WTC11 (cell line): ENCODE measurements at regions not wholly inside any gene's neighbourhood (a gene's known extent, or its start where the extent isn't known, plus 50 kb on each side); places are given as distances from the start of the nearest gene placed in this dataset.

Source experiments
- ATAC-seq: fragments of 200-7000 bp; cut with Tn5 transposase; 2 replicates; pipeline ENCODE4 v1.10.0; 2021; ENCODE audit warnings: mild to moderate bottlenecking, moderate library complexity
- CTCF ChIA-PET: fragments of 300-600 bp; sonication (Branson Sonifier 250); formaldehyde crosslinking; loops from one replicate; lab custom pipeline; 2021; ENCODE audit warnings: antibody characterized with exemption; lab: Charles Lee
- POLR2A ChIA-PET: fragments of 350-600 bp; sonication (Branson Sonifier 250); formaldehyde crosslinking; loops from one replicate; lab custom pipeline; 2021; ENCODE audit warnings: antibody characterized with exemption; lab: Charles Lee
- DNase-seq: peaks from one replicate; pipeline ENCODE4 v3.0.0; 2021; ENCODE audit warnings: low spot score
- H3K27ac Mint-ChIP-seq: 2 replicates; pipeline ENCODE4 v1.8.0; 2021; ENCODE audit warnings: mixed read lengths
- H3K27me3 Mint-ChIP-seq: 2 replicates; pipeline ENCODE4 v1.8.0; 2021; ENCODE audit warnings: low read depth, mild to moderate bottlenecking, moderate library complexity, mixed read lengths
- H3K36me3 Mint-ChIP-seq: 2 replicates; pipeline ENCODE4 v1.8.0; 2021; ENCODE audit warnings: mixed read lengths
- H3K4me1 Mint-ChIP-seq: 2 replicates; pipeline ENCODE4 v1.8.0; 2022; ENCODE audit warnings: mixed read lengths
- H3K4me3 Mint-ChIP-seq: 2 replicates; pipeline ENCODE4 v1.8.0; 2021; ENCODE audit warnings: mild to moderate bottlenecking, moderate library complexity, mixed read lengths
- H3K9me3 Mint-ChIP-seq: 2 replicates; pipeline ENCODE4 v1.8.0; 2021; ENCODE audit warnings: mixed read lengths
- AR ChIP-seq: fragments of 250-450 bp; sonication (Bioruptor Pico); IDR thresholded peaks from 2 replicates; pipeline ENCODE4 v1.9.0; 2021; ENCODE audit warnings: mild to moderate bottlenecking
- ATF6 ChIP-seq: sonication (generic); formaldehyde crosslinking; IDR thresholded peaks from 2 replicates; pipeline ENCODE4 v1.8.1; 2023; ENCODE audit warnings: mild to moderate bottlenecking, missing genetic modification reagents
- CBFB ChIP-seq: sonication (generic); formaldehyde crosslinking; IDR thresholded peaks from 2 replicates; pipeline ENCODE4 v1.8.1; 2022; ENCODE audit warnings: mild to moderate bottlenecking, low read depth, missing genetic modification reagents
- EMX1 ChIP-seq: fragments of 250-450 bp; sonication (Bioruptor Pico); IDR thresholded peaks from 2 replicates; pipeline ENCODE4 v1.8.0; 2021; ENCODE audit warnings: mild to moderate bottlenecking
- FOXK1 ChIP-seq: sonication (generic); formaldehyde crosslinking; IDR thresholded peaks from 2 replicates; pipeline ENCODE4 v1.8.0; 2022; ENCODE audit warnings: mild to moderate bottlenecking, moderate library complexity, missing genetic modification reagents
- FOXP1 ChIP-seq: sonication (generic); formaldehyde crosslinking; IDR thresholded peaks from 2 replicates; pipeline ENCODE4 v1.8.0; 2022; ENCODE audit warnings: missing genetic modification reagents, mild to moderate bottlenecking, moderate library complexity, borderline replicate concordance
- IRF2 ChIP-seq: sonication (generic); formaldehyde crosslinking; IDR thresholded peaks from 2 replicates; pipeline ENCODE4 v1.8.0; 2022; ENCODE audit warnings: low read depth, missing genetic modification reagents, borderline replicate concordance
- KAT7 ChIP-seq: sonication (generic); formaldehyde crosslinking; IDR thresholded peaks from 2 replicates; pipeline ENCODE4 v1.8.1; 2023; ENCODE audit warnings: missing genetic modification reagents, mild to moderate bottlenecking, borderline replicate concordance
- NFE2L1 ChIP-seq: sonication (generic); formaldehyde crosslinking; IDR thresholded peaks from 2 replicates; pipeline ENCODE4 v1.8.1; 2023; ENCODE audit warnings: missing genetic modification reagents
- NR1H2 ChIP-seq: sonication (generic); formaldehyde crosslinking; IDR thresholded peaks from 2 replicates; pipeline ENCODE4 v1.9.0; 2021; ENCODE audit warnings: mild to moderate bottlenecking, moderate library complexity, missing genetic modification reagents
- OVOL2 ChIP-seq: fragments of 250-450 bp; sonication (Bioruptor Pico); IDR thresholded peaks from 2 replicates; pipeline ENCODE4 v1.9.0; 2021; ENCODE audit warnings: mild to moderate bottlenecking, borderline replicate concordance
- SP1 ChIP-seq: sonication (generic); formaldehyde crosslinking; conservative IDR thresholded peaks from 2 replicates; pipeline ENCODE4 v1.8.1; 2022; ENCODE audit warnings: missing genetic modification reagents
- TCF7 ChIP-seq: sonication (generic); formaldehyde crosslinking; IDR thresholded peaks from 2 replicates; pipeline ENCODE4 v1.8.0; 2022; ENCODE audit warnings: mild to moderate bottlenecking, low read depth, missing genetic modification reagents, moderate library complexity
- ZNF138 ChIP-seq: sonication (generic); formaldehyde crosslinking; conservative IDR thresholded peaks from 2 replicates; pipeline ENCODE4 v1.8.1; 2022; ENCODE audit warnings: mild to moderate bottlenecking, moderate library complexity, missing genetic modification reagents
- ZNF263 ChIP-seq: sonication (generic); formaldehyde crosslinking; IDR thresholded peaks from 2 replicates; pipeline ENCODE4 v1.8.1; 2022; ENCODE audit warnings: low read depth, mild to moderate bottlenecking, moderate library complexity, missing genetic modification reagents
- ZNF416 ChIP-seq: fragments of 250-450 bp; sonication (Bioruptor Pico); IDR thresholded peaks from 2 replicates; pipeline ENCODE4 v1.9.0; 2021; ENCODE audit warnings: mild to moderate bottlenecking, inconsistent platforms
- ZNF425 ChIP-seq: fragments of 250-450 bp; sonication (Bioruptor Pico); conservative IDR thresholded peaks from 2 replicates; pipeline ENCODE4 v1.9.0; 2021; ENCODE audit warnings: mild to moderate bottlenecking
- ZSCAN18 ChIP-seq: fragments of 250-450 bp; sonication (Bioruptor Pico); IDR thresholded peaks from 2 replicates; pipeline ENCODE4 v2.1.2; 2022; ENCODE audit warnings: mild to moderate bottlenecking, moderate library complexity
- TF ChIP-seq, protein P1 (sequence below): sonication (generic); formaldehyde crosslinking; IDR thresholded peaks from 2 replicates; pipeline ENCODE4 v1.8.1; 2023; ENCODE audit warnings: mild to moderate bottlenecking, moderate library complexity, missing genetic modification reagents

- 0 out of 2 replicates have a peak, but pooled peaks cover 3% of the 10 kb centered on the region for H3K9me3 Mint-ChIP-seq
- TF ChIP-seq SP1 (CRISPR knock-in tag): no peak
- TF ChIP-seq ZNF138 (CRISPR knock-in tag): no peak
- no peak for TF ChIP-seq KAT7 (CRISPR knock-in tag)
- no peak for TF ChIP-seq IRF2 (CRISPR knock-in tag)
- TF ChIP-seq AR (CRISPR knock-in tag): no peak
- TF ChIP-seq TCF7 (CRISPR knock-in tag): no peak
- no peak for TF ChIP-seq FOXP1 (CRISPR knock-in tag)
- no peak for TF ChIP-seq ZNF425 (CRISPR knock-in tag)
- TF ChIP-seq EMX1 (CRISPR knock-in tag): no peak
- no peak for TF ChIP-seq NFE2L1 (CRISPR knock-in tag)
- no peak for TF ChIP-seq OVOL2 (CRISPR knock-in tag)
- no peak for TF ChIP-seq CBFB (CRISPR knock-in tag)
- TF ChIP-seq ZNF416: no peak
- no peak for TF ChIP-seq ZSCAN18 (CRISPR knock-in tag)
- TF ChIP-seq NR1H2 (CRISPR knock-in tag): no peak
- no peak for TF ChIP-seq ZNF263
- TF ChIP-seq, protein P1, sequence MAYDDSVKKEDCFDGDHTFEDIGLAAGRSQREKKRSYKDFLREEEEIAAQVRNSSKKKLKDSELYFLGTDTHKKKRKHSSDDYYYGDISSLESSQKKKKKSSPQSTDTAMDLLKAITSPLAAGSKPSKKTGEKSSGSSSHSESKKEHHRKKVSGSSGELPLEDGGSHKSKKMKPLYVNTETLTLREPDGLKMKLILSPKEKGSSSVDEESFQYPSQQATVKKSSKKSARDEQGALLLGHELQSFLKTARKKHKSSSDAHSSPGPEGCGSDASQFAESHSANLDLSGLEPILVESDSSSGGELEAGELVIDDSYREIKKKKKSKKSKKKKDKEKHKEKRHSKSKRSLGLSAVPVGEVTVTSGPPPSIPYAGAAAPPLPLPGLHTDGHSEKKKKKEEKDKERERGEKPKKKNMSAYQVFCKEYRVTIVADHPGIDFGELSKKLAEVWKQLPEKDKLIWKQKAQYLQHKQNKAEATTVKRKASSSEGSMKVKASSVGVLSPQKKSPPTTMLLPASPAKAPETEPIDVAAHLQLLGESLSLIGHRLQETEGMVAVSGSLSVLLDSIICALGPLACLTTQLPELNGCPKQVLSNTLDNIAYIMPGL (CRISPR knock-in tag): no peak
- no peak for TF ChIP-seq FOXK1
- TF ChIP-seq ATF6: no peak
- no peak for ATAC-seq
- no peak overlapping the region for H3K27ac Mint-ChIP-seq
- peaks cover 20% of the 10 kb centered on the region for H3K4me1 Mint-ChIP-seq
- no peaks in the 10 kb centered on the region for H3K36me3 Mint-ChIP-seq
- CTCF ChIA-PET: no interaction called here
- POLR2A ChIA-PET: no interaction called here
- no peak for DNase-seq
- no peaks in the 10 kb centered on the region for H3K27me3 Mint-ChIP-seq
- no peak overlapping the region for H3K4me3 Mint-ChIP-seq
These were observed 83.4 kb upstream of the RARB start for GRCh38 chr3:25344670-25345069.
